Limb (tissue), 2 donors: ENCODE measurements at regions not wholly inside any gene's neighbourhood (a gene's known extent, or its start where the extent isn't known, plus 50 kb on each side); places are given as distances from the start of the nearest gene placed in this dataset.

ENCODE experiments used
- DNase-seq, 2 donors: peaks; one replicate each; pipeline ENCODE4 v3.0.0-alpha.2; 2016; ENCODE audit errors: extremely low spot score in 2 of 2

GRCh38 chr3:59262076-59262498, 212.3 kb upstream of the CFAP20DC start:
- no peak for DNase-seq

DNA sequence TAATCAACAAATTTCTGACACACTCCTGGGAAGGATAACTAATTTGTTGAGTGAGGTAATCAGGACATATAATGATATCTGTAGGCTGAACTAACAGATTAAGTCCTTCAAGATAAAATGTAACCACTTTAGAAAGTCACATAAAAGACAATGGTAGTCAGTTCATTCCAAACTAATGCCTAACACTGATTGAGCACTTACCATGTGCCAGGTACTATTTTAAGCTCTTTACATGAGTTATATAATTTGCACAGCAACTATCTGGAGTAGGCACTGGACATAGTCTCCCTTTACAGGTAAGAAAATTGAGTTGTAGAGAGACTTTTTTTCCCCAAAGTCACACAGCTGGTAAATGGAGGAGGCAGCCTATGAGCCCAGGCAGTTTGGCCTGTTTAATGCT, 211.2 kb upstream of the CFAP20DC start:
- DNase-seq, result no peak

GRCh38 chr3:59258550-59259260, 208.9 kb upstream of the CFAP20DC start:
- DNase-seq, result no peak

GRCh38 chr3:59257506-59257905, 207.7 kb upstream of the CFAP20DC start:
- no peak for DNase-seq

DNA sequence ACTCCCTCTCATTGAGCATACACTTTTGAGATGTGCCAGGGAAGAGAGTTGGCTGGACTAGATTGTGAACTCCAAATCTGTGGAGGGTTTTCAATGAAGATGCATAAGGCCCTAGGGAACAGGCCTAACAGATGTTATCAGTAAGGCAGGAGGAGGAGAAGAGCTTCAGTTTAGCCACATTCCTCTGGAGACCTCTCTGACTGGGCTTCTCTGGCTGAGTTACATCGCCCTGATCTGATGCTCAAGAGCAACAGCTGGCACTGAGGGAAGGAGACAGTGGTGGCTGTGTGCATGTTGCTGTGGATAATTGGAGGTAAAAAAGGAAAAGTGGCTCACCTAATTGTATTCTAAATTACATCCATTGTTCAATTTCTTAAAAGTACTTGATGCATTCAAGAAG, 206.4 kb upstream of the CFAP20DC start:
- DNase-seq, result no peak

- DNase-seq, result no peak
Measured at GRCh38 chr3:59254976-59255375, 205.2 kb upstream of the CFAP20DC start.

DNA sequence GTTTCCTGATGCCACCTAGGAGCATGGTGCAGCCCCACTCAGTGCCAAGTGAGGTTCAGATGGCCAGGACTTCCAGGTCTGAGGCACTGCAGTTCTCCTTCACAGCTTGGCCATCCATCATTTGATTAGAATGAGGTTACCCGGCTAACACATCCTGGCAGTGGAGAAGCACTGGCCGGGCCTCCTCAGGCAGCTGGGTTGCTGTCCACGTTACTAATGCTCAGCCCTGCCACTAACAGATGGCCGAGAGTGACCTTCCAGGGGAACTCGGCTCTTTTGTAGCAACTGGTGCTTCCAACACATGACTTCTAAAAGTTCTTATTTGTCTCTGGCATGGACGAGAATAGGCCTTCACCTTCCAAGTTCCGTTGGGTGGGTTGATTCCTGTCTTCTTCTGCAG, 204.6 kb upstream of the CFAP20DC start:
- no peak for DNase-seq

DNA sequence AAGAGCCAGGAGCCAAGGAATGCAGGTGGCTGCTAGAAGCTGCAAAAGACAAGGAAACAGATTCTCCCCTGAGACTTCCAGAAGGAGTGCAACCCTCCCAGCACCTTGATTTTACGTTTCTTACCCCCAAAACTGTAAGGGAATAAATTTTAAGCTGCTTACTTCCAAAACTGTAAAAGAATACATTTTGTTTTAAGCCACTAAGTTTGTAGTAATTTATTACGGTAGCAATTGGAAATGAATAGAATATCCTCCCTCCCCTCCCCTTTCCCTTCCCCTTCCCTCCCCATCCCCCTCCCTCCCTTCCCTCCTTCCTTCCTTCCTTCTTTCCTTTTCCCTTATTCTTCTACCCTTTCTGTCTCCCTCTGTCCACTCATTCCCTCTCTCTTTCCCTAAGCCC, 203.7 kb upstream of the CFAP20DC start:
- DNase-seq, result no peak

DNA sequence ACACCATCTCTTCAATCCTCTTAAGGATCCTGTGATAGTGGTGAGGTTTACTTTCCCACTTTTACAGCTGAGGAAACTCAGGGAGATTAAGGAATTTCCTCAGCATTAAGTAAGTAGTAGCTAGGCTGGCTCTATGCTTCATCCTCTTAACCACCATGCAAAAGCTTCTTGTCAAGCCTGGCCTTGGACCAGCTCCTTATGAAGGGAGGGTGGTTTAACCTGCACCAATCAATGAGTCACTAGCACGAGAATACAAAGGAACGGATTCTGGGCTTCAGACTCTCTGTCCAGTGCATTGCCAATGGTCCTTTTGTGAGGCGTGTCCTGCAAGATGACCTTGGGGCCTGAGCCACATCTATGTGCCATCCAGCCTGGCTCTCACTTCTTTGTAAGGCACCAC, 202.0 kb upstream of the CFAP20DC start:
- DNase-seq, result no peak

- no peak for DNase-seq
Measured at GRCh38 chr3:59250600-59250999, 200.8 kb upstream of the CFAP20DC start.

- no peak for DNase-seq
Measured at GRCh38 chr3:59249698-59250361, 200.0 kb upstream of the CFAP20DC start.

- DNase-seq, result no peak
Measured at GRCh38 chr3:59249004-59249403, 199.2 kb upstream of the CFAP20DC start.

- no peak for DNase-seq
Measured at GRCh38 chr3:59247402-59247841, 197.6 kb upstream of the CFAP20DC start.

DNA sequence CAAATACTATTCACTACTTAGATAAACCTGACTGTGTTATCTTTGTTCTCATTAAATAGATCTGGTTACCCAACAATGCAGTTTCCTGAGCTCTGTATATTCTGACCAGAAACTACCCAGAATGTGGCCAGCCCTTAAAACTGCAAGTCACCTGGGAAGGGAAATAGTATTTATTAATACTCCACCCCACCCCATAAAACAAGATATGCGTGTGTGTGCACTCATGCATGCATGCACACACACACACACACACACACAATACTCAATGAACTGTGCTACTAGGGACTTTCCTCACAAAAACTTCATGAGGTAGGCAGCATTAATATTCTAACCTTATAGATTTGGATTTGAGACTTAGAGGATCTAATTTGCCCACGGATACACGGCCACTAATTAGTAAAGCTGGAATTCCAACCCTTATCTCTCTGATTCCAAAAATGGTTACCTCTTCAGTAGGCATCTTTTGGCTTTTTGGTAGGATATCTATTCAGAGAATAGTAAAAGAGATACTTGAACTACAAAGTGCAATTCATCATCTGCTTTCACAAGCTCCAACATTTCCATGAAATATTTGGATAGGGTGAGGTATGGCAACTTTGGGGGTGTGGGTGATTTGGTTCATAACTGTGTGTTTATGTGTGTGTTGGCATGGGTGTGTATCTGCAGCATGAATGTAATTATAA, 197.0 kb upstream of the CFAP20DC start:
- DNase-seq, result no peak

DNA sequence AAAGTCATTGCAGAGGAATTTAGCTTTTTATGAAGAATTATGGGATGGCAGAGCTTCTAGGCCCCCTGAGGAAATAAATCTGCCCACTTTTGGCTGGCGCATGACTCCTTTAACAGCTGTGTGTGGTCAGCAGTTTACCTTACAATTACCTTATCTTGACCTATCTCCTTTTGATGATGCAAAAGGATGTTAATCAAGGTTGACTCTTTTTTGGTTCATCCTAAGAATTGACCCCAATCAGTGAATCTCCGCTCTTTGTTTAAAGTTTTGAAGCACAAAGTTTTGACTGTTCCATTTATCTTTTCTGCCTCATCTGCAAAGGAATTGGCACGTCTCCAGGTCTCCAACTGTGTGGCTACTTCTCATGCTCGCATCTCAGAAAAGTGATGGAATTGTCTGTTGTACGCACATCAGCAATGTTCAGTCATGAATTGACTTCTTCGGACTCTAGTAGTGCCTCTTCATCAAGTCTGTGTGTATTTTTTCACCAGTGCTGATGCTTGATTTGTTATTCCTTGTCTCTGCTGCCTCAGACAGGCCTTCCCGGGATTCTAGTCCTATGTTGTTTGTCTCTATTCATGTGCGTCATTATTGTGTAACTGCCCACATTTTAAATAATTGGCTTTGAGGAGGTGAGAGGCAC, 196.2 kb upstream of the CFAP20DC start:
- no peak for DNase-seq

GRCh38 chr3:59245300-59245858, 195.6 kb upstream of the CFAP20DC start:
- DNase-seq, result no peak

- no peak for DNase-seq
Measured at GRCh38 chr3:59244343-59244742, 194.5 kb upstream of the CFAP20DC start.

- no peak for DNase-seq
Measured at GRCh38 chr3:59243476-59243875, 193.7 kb upstream of the CFAP20DC start.

- DNase-seq, result no peak
Measured at GRCh38 chr3:59240666-59241255, 190.9 kb upstream of the CFAP20DC start.

DNA sequence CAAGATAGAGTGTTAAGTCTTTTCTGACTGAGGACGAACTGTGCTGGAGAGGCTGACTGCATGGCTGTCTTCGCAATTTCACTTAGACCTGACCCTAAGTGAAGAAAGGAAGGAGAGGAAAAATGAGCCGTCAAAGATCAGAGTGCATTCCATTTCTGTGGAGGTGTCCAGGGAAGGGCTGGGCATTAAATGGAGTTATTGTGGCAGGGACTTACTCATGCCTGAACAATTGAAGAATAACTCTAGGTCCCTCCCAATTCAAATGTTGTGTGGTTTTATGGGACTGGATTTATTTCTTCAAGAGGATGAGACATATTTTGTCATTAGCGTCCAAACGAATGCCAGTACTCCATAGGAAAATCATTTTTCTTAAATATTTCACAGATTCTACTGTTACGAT, 187.3 kb upstream of the CFAP20DC start:
- DNase-seq, result no peak

GRCh38 chr3:59235634-59236012, 185.8 kb upstream of the CFAP20DC start:
- DNase-seq, result no peak
